ENCODE measurements at regions not wholly inside any gene's neighbourhood (a gene's known extent, or its start where the extent isn't known, plus 50 kb on each side); places are given as distances from the start of the nearest gene placed in this dataset.

GRCh38 chr5:116732591-116732990, 158.0 kb upstream of the SEMA6A start:
- no peak for TF ChIP-seq POLR2AphosphoS5 (IDR thresholded peaks at IDR 0.05)
- no peak for TF ChIP-seq POLR2A (IDR thresholded peaks at IDR 0.05)
- TF ChIP-seq CTCF (IDR thresholded peaks at IDR 0.05 in 8 of 11, conservative IDR thresholded peaks at IDR 0.05 in 3 of 11), result no peak

All from spleen (tissue), 7 donors.